Left colon (tissue), 2 donors: ENCODE measurements at regions not wholly inside any gene's neighbourhood (a gene's known extent, or its start where the extent isn't known, plus 50 kb on each side); places are given as distances from the start of the nearest gene placed in this dataset.

Experiments used
- ATAC-seq: fragments of 200-7000 bp; cut with Tn5 transposase; one replicate; pipeline ENCODE4 v1.9.1; 2020; ENCODE audit warnings: mild to moderate bottlenecking, moderate library complexity
- DNase-seq, 2 donors: peaks; one replicate each; pipeline ENCODE4 v3.0.0-alpha.2; 2020
- intact Hi-C, 2 donors: fragments of 100-400 bp; cut with DNase I in 1 of 2; cut with micrococcal nuclease in 1 of 2; formaldehyde crosslinking; loops; one replicate each; pipeline versions ENCODE4 v1.11.2 to v1.14.0; 2022; cut with DNase I, micrococcal nuclease
- donor health status: DM: no; HTN: no; CAD: no.
- donor health status: DM: yes; HTN: yes; CAD: no.

GRCh38 chr7:130919316-130920103 is 185.5 kb upstream of the KLF14 start:
- ATAC-seq: no peak
- intact Hi-C loops: no loop called here
- no peak for DNase-seq

GRCh38 chr7:130920122-130920521 is 186.1 kb upstream of the KLF14 start:
- intact Hi-C loops: no loop called here
- no peak for ATAC-seq

GRCh38 chr7:130921391-130922180 is 187.6 kb upstream of the KLF14 start:
- intact Hi-C loops: no loop called here
- ATAC-seq: peak; percentile 49
- peak; percentile 50 to 65 for DNase-seq

More at GRCh38 chr7:130920122-130920521, 186.1 kb upstream of the KLF14 start:
- no peak for DNase-seq

GRCh38 chr7:130922206-130923112 is 188.5 kb upstream of the KLF14 start:
- intact Hi-C loops: no loop called here
- DNase-seq (no peak), ATAC-seq (peak; percentile 57)

- DNase-seq (no peak), ATAC-seq (no peak)
- intact Hi-C loops: no loop called here
Observed at GRCh38 chr7:130923365-130923764, 189.4 kb upstream of the KLF14 start.

GRCh38 chr7:130923930-130924329 is 189.9 kb upstream of the KLF14 start:
- DNase-seq: no peak
- intact Hi-C loops: no loop called here
- no peak for ATAC-seq

GRCh38 chr7:130925136-130925794 is 191.3 kb upstream of the KLF14 start:
- no peak for DNase-seq
- no peak for ATAC-seq
- intact Hi-C loops: no loop called here

- DNase-seq (no peak), ATAC-seq (no peak)
Observed at GRCh38 chr7:130926001-130926691, 192.1 kb upstream of the KLF14 start.

GRCh38 chr7:130927062-130927461 is 193.1 kb upstream of the KLF14 start:
- intact Hi-C loops: no loop called here
- no peak for DNase-seq
- ATAC-seq: no peak

More at GRCh38 chr7:130926001-130926691, 192.1 kb upstream of the KLF14 start:
- intact Hi-C loops: no loop called here

GRCh38 chr7:130927564-130927963 is 193.6 kb upstream of the KLF14 start:
- DNase-seq (no peak), ATAC-seq (no peak)
- intact Hi-C loops: no loop called here

GRCh38 chr7:130929896-130930659 is 196.1 kb upstream of the KLF14 start:
- intact Hi-C loops: no loop called here
- peak in 1 of 2 donors; percentile 57 for DNase-seq
- peak; percentile 93 for ATAC-seq

GRCh38 chr7:130930681-130931080 is 196.7 kb upstream of the KLF14 start:
- DNase-seq (no peak), ATAC-seq (peak; percentile 5)
- intact Hi-C loops: no loop called here

GRCh38 chr7:130931423-130931822 is 197.4 kb upstream of the KLF14 start:
- ATAC-seq: no peak
- no peak for DNase-seq
- intact Hi-C loops: no loop called here

GRCh38 chr7:130932088-130932487 is 198.1 kb upstream of the KLF14 start:
- DNase-seq (no peak), ATAC-seq (no peak)
- intact Hi-C loops: no loop called here

- no peak for ATAC-seq
- intact Hi-C loops: no loop called here
- DNase-seq: no peak
Observed at GRCh38 chr7:130932667-130933432, 198.8 kb upstream of the KLF14 start.

- no peak for DNase-seq
- intact Hi-C loops: no loop called here
- ATAC-seq: no peak
Observed at GRCh38 chr7:130933919-130934318, 199.9 kb upstream of the KLF14 start.
